NB4 (cell line): ENCODE measurements at regions not wholly inside any gene's neighbourhood (a gene's known extent, or its start where the extent isn't known, plus 50 kb on each side); places are given as distances from the start of the nearest gene placed in this dataset.

Experiments used
- CTCF ChIP-seq: IDR thresholded peaks from one replicate; pipeline ENCODE4 v1.5.1; 2012; ENCODE audit warnings: low read depth, low read length
- MAX ChIP-seq: IDR thresholded peaks from 2 replicates; pipeline ENCODE4 v1.6.1; 2011; ENCODE audit warnings: low read depth, low read length

- no peak for TF ChIP-seq MAX
- no peak for TF ChIP-seq CTCF
These were observed 126.4 kb upstream of the PLEKHA5 start for GRCh38 chr12:19003141-19003540.
